ENCODE measurements at regions not wholly inside any gene's neighbourhood (a gene's known extent, or its start where the extent isn't known, plus 50 kb on each side); places are given as distances from the start of the nearest gene placed in this dataset.

DNA sequence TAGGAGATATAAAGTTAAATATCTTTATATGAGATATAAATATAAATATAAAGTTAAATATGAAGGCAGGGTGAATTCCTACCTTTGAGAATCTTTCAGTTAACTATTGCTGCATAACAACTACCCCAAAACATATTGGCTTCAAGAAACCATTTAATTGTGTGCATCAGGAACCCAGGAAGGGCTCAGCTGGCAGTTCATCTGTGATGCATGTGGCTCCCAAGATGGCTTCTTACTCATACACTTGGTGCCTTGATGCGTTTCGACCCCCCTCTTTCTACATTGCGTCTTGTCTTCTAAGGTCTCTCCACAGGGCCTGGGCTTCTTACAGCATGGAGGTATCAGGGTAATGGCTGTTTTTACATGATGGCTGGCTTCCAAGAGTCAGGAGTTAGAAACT, 253.9 kb upstream of the CRY1 start:
- DNase-seq (ENCODE audit: low read depth): no peak

DNA sequence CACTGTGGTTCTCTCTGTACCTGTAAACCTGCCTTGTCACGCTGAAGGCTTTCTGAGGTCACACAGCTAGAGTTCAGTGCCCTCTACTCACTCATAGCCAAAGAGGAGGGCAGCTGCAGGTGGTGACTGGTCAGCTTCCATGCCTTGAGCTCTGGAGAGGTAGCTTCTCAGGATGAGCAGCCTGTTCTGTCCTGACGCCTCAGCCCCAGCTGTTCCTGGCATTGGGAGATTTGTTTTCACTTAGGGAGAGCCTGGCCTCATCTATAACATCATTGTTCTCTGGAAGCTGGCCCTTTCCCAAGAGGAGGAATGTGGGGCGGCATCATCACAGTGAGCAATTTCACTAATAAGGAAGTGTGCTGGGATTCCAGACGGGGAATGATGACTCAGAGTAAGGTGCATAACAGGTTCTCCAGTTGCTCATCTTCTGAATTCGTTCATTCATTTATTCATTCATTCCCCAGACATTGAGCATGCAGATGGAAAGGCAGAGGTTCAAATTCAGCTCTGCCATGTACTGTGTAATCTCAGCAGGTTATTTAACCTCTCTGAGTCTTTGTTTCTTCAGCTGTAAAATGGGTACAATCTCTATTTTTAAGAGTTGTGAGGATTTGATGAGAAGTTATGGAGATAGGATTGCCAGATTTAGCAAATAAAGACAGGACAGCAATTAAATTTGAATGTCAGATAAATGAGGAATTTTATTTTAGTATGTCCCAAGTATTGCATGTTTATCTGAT, 255.8 kb upstream of the CRY1 start:
- DNase-seq (ENCODE audit: low read depth): no peak

DNA sequence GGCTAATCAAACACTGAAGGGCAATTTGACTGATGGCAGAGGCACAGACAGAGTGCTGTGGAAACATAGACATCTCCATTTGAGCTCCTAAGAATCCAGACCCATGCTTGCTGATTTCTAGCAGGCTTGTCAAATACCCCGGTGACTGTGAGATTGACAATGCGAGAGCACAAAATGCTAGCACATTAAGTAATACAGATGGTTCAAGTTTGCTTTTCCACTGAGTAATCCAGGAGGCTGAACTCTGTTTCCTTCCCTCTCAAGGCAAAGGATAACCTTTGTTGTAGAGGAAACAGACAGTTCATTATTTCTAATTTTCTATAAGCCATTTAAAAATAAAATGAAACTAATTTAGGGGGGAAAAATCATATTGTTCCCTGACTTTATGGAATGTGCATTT, 256.5 kb upstream of the CRY1 start:
- DNase-seq (ENCODE audit: low read depth): no peak

DNA sequence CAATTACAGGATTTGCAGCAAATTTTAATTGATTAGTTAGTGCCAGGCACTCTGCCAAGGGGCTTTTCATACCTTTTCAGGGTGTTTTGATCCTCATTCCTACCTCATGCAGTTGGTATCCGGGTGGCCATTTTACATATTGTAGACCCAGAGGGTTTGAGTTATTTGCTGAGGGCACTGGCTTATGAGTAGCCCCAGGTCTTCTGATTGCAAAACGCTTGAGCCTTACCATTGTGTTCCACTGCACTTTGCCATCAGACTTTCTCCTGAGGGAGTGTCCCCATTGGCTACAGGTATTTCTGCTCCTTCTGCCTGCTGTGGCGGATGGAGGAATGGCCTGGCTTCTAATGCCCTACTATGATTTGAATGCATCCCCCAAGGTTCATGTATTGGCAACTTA, 257.8 kb upstream of the CRY1 start:
- DNase-seq (ENCODE audit: low read depth): no peak

DNA sequence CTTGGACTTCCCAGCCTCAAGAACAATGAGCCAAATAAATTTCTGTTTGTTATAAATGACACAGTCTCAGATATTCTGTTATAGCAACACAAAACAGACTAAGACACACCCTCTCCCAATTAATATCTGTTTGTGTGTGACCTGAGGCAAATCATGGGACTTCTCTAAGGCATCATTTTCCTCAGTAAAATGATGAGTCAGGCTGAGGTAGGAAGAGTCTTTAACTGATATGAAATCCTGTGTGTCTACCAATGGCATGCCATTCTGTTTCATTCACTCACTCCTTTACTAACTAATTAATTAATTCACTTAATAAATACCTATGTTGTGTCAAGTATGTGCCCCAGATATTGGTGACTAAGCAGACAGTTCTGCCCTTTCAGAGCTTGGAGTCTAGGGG, 258.4 kb upstream of the CRY1 start:
- DNase-seq (ENCODE audit: low read depth): no peak

DNA sequence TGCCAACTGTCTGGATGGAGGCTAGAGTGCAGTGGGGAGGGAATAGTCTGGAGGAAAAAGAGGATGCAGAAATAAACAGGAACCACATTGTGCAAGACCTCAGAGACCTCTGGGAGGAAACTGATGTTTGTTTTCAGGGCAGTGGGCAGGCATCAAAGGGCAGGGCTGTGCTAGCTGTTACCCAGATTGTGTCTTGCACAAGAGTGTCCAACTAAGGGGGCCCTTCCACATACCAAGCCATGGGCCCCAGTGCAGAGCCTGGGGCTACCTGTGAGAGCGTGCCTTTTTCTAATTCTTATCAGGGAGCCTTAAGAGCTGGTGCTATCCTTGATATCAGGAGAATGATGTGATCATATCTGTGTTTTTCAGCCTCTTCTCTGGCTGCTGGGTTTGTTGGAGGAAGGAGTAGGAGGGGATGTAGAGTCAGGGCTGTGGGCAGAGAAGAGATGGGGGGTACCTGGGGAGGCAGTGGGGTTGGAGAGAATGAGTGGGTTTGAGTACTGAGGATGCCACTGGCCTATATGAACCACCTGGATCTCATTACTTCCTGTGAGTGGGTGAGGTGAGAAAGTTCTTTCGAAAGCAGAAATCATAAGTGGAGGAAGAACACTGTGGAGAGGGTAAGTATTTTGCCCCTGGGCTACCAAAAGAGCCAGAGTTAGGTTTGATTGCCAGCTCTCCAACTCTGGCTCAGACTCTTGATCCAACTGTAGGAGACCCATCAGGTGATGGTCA, 259.2 kb upstream of the CRY1 start:
- DNase-seq (ENCODE audit: low read depth): no peak

DNA sequence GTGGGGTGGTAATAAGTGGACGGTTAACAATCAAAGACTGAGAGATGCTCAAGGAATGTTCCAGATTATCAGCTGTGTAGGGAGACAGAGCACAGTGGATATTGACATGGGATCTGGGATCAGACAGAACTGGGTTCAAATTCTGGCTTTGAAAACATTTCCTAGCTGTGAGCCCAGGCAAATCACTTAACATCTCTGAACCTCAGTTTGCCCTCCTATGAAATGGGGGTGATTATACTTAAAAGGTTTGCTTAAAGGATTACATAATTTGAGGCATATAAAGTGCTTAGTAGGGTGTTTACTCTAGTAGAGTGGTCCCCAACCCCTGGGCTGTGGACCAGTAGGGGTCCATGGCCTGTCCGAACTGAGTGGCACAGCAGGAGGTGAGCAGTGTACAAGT, 260.0 kb upstream of the CRY1 start:
- DNase-seq (ENCODE audit: low read depth): no peak

DNA sequence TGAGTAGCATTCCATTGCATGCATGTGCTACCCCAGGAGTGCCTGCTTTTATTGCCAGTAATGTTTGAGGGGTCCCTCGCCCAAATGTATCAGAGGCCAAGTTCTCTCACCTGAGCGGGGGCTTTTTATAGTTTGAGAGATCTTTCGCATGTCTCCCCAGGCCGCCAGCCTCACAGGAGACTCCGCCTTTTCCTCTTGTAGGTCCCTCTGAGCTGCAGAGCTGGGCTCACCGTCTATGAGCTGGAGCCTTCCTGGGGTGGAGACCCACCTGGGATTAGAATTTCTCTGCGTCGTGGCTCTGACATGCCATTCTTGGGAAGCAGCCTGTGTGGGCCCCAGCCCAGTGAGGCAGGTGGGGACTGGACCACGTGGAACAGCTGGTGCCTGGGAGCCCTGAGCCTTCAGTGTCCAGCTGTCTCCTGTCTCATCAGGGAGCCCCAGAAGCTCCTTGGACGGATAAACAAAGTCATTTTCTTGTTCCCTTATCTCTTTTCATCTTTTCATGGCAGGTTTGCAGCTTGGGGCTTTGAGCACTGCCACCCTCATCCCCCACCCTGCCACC, 261.7 kb upstream of the CRY1 start:
- no peak for DNase-seq (ENCODE audit: low read depth)

DNA sequence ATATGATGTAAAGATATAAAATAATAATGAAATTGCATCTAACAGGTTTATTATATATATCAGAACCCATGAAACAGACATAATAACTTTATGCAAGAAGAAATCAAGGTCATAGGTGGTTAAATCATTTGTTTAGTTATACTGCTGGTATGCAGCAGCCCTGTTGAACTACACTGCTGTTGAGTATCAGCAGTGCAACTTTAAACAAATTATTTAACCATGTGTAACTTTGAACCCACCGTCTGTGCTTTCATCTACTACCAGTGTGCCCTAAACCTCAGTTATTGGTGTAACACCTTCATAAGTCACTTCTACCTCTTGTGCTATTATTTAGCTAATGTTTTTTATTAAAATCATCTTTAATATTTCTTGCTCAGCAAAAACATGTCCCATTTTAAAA, 262.3 kb upstream of the CRY1 start:
- DNase-seq (ENCODE audit: low read depth): no peak

DNA sequence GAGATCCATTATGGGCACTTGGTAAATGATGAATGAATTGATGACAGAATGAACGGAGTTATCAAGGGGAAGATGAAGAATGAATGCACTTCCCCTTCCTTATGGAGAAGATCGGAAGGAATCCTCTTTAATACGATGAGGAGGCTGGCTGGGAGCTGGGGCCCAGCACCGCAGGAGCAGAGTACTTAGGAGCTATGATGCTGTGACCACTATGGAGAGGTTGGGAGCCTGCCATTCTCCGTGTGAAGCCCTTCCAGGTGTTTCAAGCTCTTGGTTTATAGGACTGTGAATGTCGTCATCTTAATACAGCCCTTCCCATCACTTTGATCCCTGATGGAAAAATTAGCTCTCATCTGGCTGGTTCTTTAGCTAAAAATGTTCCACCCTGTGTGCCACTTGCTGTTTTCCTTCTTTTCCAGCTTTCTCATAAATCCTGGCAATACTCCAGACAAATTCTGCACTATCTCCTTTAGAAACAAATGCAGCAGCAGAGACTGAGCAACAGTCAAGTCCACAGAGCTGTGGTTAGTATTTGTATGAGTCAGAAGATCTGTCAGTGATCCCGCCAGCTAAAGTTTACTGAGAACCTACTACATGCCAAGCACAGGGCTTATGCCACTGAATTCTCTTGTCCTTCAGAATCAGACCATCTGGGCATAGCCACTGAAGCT, 263.1 kb upstream of the CRY1 start:
- DNase-seq (ENCODE audit: low read depth): no peak

DNA sequence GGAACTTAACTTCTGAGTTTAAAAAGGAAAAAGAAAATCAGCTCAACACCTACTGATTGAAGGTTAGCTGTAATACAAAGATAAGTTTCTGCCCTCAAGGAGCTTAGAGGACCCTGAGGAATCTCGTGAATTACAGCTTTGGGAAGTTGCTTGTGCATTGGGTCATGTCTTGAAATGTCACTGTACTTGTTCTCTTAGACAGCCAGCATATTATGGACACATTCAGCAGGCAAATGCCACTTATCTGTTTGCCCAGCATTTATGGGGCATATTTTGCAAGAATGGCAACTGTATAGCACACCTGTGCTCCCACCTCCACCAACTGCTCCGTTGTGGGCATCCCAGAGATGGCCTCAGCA, 263.6 kb upstream of the CRY1 start:
- no peak for DNase-seq (ENCODE audit: low read depth)

DNA sequence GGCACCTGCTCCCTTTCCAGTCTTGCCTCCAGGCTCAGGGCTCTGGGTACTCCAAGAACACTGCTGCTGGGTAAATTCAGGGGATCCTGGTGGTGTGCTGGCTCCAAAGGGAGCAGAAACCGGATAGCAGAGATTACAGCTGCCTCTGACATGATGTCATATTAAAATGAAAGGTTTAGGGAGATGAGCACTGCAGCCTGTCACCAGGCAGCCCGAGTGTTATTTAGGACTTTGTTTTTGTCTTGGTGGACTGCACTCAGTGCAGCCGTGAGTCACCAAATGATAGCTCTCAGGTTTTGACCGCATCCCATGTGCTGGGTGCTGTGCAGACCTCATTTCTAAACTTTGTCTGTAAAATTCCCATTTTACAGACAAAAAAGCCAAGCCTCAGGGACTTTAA, 266.0 kb upstream of the CRY1 start:
- no peak for DNase-seq (ENCODE audit: low read depth)

DNA sequence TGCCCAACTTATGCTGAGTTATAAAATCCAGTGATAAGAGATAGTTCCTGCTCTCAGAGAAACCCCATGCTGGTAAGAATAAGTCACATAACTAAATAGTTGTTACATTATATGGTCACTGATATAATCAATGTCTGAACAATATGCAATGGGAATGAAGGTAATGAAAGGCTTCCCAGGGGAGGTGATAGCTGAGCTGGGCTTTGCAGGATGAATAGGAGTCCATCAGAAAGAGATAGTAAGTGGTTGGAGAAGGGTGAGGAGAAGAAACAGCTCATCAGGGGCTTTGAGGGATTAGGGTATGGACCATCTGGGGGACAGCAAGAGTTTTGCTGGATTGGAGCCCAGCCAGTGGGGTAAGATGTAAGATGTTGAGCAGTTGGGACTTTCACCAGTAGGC, 266.7 kb upstream of the CRY1 start:
- no peak for DNase-seq (ENCODE audit: low read depth)

DNA sequence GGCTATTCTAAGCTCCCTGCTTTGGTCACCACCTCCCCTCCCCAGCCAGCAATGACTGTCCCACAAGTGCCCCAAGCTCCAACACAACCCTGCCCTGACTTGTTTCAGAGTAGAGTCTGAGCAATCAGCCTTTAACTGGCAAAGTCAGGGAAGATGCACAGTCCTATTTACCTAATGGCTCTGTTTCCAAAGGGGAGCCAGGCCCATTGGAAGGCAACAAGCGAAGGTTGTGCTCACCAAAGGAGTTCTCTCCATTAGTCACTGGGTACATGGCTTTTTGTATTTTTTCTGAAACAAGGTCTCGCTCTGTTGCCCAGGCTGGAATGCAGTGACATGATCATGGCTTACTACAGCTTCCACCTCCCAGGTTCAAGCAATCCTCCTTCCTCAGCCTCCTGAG, 267.1 kb upstream of the CRY1 start:
- DNase-seq (ENCODE audit: low read depth): no peak

DNA sequence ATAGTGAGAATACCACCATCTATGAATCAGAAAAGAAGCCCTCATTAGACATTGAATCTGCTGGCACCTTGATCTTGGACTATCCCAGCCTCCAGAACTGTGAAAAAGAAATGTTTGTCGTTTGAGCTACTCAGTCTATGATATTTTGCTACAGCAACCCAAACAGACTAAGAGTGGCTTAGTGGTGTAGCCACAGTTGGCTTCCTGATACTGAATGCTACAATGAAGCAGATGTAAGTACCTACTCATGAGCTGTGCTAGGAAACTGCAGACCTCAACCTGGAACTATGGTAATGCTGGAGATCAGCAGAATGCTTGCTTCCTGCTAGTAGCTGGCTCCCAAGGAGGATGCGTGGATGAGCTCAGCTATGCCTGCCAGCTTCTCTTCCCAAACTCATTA, 268.6 kb upstream of the CRY1 start:
- no peak for DNase-seq (ENCODE audit: low read depth)

DNA sequence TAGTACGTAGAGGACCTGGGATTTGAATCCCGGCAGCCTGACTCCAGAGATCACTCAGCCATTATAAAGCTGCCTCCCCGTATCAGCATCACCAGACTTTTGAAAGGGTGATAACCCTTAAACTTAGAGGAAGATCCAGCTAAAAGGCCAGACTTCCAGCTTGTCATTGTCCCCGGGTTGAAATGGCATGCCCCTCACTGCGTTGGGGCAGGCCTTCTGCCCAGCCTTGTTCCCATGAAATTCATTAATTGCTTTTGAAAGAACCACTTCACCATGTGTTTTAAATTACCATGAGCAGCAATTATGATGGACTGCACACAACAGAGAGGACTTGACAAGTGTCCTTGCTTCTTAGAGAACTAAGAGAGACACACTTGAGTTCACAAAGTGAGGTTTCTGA, 269.6 kb upstream of the CRY1 start:
- DNase-seq (ENCODE audit: low read depth): no peak

DNA sequence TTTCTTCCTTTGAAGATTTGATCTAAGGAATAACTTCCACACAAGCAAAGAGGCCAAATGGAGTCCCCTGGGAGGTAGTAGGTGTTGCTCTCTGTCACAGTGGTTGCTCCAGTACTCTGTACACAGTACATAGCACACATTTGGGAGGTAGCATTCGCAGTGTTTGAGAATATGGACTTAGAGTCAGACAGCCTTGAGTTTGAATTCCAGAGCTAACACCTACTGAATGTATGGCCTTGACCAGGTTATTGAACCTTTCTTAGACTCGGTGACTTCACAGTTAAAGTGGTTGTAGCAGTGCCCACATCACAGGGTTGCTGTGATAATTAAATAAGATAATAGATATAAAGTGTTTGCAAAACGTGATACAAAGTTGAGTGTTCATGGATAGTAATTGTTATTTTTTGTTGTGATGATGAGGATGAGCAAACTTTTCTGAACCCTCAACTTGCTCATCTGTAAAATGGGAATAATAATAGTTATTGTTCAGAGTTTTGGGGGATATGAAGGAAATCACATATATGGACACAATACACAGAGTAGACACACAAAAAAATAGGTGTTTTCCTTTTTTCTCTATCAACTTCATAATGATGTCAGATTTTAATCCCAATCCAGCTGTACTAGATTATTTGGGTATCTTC, 271.6 kb upstream of the CRY1 start:
- DNase-seq (ENCODE audit: low read depth): no peak

DNA sequence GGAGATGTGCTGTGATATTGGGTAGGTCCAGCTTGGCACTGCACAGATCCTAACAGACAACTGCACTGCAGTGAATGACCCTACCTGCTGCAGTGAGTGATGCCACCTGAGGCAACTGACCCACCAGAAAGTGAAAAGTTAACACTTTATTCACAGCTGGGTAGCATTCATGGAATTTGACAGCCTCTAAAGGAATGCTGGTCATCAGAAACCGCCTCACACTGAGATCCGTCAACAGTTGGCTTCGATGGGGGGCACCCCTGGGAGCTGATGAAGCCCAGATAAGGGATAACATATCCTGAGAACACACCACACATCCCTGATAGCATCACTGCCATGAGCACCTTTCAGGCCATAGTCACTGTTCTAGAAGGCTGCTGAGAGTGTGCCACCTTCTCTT, 272.4 kb upstream of the CRY1 start:
- no peak for DNase-seq (ENCODE audit: low read depth)

DNA sequence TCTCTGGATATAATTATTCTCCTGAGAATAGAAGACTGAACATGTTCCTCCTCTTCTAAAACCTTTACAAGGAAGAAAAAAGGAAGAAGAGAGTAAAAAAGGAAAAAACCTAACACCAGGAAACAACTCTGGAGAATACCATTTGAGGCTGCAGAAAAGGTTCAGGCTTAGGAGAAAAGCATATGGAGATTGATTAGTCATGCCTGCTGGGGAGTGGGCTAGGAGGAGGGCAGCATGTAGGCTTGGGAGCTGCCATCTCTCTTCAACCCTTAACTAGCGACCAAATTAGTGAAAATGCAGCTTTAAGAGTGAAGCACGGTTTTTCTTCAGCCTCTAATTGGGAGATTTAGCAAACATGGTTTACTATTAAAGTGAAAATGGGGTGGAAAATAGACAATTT, 273.0 kb upstream of the CRY1 start:
- DNase-seq (ENCODE audit: low read depth): no peak

DNA sequence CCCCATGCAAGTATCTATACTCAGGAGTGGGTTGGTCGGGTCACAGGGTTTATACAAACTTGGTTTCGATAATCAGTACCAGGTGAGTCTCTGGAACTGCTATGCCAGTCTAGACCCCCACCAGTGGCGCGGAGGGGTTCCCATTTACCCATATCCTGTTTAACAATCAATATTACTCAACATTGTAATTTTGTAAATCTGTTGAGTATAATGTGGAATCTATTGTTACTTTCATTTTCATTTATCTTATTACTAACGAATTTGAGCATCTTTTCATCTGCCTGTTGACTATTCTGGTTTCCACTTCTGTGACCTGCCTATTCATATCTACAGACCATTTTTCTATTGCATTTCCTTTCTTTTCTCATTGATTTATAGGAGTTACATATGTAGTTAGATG, 275.2 kb upstream of the CRY1 start:
- DNase-seq (ENCODE audit: low read depth): no peak

DNA sequence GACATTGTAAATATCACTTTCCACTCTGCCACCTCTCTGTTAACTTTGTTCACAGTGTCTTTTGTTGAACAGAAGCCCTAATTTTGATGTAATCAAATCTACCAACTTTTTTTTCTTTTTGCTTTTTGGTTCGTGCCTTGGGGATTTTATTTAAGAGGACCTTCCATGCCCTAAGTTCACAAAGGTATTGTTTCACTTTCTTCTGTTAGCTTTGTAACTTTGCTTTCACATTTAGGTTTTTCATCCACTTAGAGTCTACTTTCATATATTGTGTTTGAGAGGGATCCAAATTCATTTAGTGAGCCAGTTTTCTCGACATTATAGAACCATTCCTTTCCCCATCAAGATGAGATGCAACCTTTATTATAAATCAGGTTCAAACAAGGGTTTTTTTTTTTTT, 275.7 kb upstream of the CRY1 start:
- DNase-seq (ENCODE audit: low read depth): no peak

DNA sequence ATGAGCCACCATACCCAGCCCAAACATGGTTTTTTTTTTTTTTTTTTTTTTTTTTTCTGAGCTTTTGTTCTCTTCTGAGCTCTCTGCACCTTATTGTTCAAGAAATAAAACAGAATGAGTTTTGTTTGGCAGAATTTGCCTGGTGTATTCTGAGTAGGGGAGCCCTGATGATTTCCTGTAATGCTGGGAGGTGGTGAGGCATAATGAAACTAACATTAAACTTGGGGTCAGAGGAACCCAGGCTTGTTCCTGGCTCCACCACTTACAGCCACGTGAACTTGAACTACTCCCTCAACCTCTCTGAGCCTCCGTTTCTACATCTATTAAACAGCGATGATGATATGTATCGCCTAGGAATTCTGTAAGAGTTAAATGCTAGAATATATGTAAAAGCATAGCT, 276.3 kb upstream of the CRY1 start:
- DNase-seq (ENCODE audit: low read depth): no peak

DNA sequence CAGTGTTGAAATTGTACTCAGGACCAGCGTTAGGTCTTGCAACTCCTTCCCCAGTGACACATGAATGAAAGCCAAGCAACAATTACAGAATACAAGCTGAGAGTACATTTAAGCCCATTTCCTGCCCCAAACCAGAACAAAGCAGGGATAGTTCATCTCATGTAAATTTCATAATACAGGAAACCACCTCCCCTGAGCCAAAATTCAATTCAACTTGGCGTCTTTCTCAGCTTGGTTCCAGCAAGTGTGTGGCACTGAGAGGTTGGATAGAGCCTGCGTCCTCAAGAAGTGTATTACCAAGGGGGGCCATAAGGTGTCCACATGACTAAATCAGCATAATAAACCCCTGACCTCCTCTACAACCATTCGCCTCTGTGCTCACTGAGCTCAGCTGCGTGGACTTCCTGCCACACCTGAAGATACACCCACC, 278.9 kb upstream of the CRY1 start:
- DNase-seq (ENCODE audit: low read depth): no peak

All from stimulated activated CD8-positive, alpha-beta memory T cell treated with anti-CD3 and anti-CD28 coated beads, Interleukin-15, amount 100 ng/mL, for 1 hour (primary cell).